Breast epithelium (tissue), 3 donors: ENCODE measurements at regions not wholly inside any gene's neighbourhood (a gene's known extent, or its start where the extent isn't known, plus 50 kb on each side); places are given as distances from the start of the nearest gene placed in this dataset.

Experiments
- CTCF ChIP-seq, 3 donors: fragments of 450-650 bp; IDR thresholded peaks; one replicate each; pipeline ENCODE4 v1.5.1; 2016 to 2017; ENCODE audit warnings: antibody characterized with exemption in 3 of 3, mild to moderate bottlenecking in 3 of 3, moderate library complexity in 3 of 3
- POLR2AphosphoS5 ChIP-seq, 3 donors: sonication (generic); formaldehyde crosslinking; IDR thresholded peaks; one replicate each; pipeline ENCODE4 v1.6.1; 2017; ENCODE audit warnings: antibody characterized with exemption in 3 of 3

- TF ChIP-seq CTCF (IDR thresholded peaks at IDR 0.05) (no peak), POLR2AphosphoS5 (IDR thresholded peaks at IDR 0.05) (no peak)
Measured at GRCh38 chr18:28526196-28526595, 349.3 kb upstream of the CDH2 start.
